ENCODE measurements at regions not wholly inside any gene's neighbourhood (a gene's known extent, or its start where the extent isn't known, plus 50 kb on each side); places are given as distances from the start of the nearest gene placed in this dataset.

GRCh38 chr6:140138311-140139010, 764.0 kb upstream of the CITED2 start:
- DNase-seq: no peak

- DNase-seq: no peak
Observed at GRCh38 chr6:140134224-140134623, 759.8 kb upstream of the CITED2 start.

- DNase-seq: no peak
Observed at GRCh38 chr6:140130074-140130473, 755.6 kb upstream of the CITED2 start.

GRCh38 chr6:140124498-140124897, 750.0 kb upstream of the CITED2 start:
- no peak for DNase-seq

- no peak for DNase-seq
Observed at GRCh38 chr6:140108167-140108566, 733.7 kb upstream of the CITED2 start.

GRCh38 chr6:140107216-140107615, 732.8 kb upstream of the CITED2 start:
- DNase-seq: no peak

- no peak for DNase-seq
Observed at GRCh38 chr6:140105857-140106256, 731.4 kb upstream of the CITED2 start.

- no peak for DNase-seq
Observed at GRCh38 chr6:140105241-140105640, 730.8 kb upstream of the CITED2 start.

- DNase-seq: no peak
Observed at GRCh38 chr6:140101818-140102217, 727.4 kb upstream of the CITED2 start.

GRCh38 chr6:140101367-140101766, 726.9 kb upstream of the CITED2 start:
- DNase-seq: no peak

- no peak for DNase-seq
Observed at GRCh38 chr6:140095532-140095931, 721.1 kb upstream of the CITED2 start.

GRCh38 chr6:140091895-140092294, 717.4 kb upstream of the CITED2 start:
- no peak for DNase-seq

GRCh38 chr6:140090871-140091270, 716.4 kb upstream of the CITED2 start:
- DNase-seq: no peak

- DNase-seq: no peak
Observed at GRCh38 chr6:140083375-140083774, 708.9 kb upstream of the CITED2 start.

GRCh38 chr6:140082867-140083297, 708.4 kb upstream of the CITED2 start:
- DNase-seq: no peak

GRCh38 chr6:140079328-140079727, 704.9 kb upstream of the CITED2 start:
- no peak for DNase-seq

- peak; percentile 18 for DNase-seq
Observed at GRCh38 chr6:140078561-140079125, 704.2 kb upstream of the CITED2 start.

- DNase-seq: no peak
Observed at GRCh38 chr6:140077827-140078560, 703.5 kb upstream of the CITED2 start.

GRCh38 chr6:140076105-140076504, 701.7 kb upstream of the CITED2 start:
- DNase-seq: no peak

- no peak for DNase-seq
Observed at GRCh38 chr6:140073456-140073855, 699.0 kb upstream of the CITED2 start.

GRCh38 chr6:140071601-140072062, 697.2 kb upstream of the CITED2 start:
- DNase-seq: no peak

GRCh38 chr6:140070846-140071473, 696.5 kb upstream of the CITED2 start:
- DNase-seq: no peak

- DNase-seq: no peak
Observed at GRCh38 chr6:140069576-140069975, 695.1 kb upstream of the CITED2 start.

- DNase-seq: no peak
Observed at GRCh38 chr6:140068801-140069200, 694.4 kb upstream of the CITED2 start.

All from midbrain (tissue), 1 donor.